ENCODE measurements at regions not wholly inside any gene's neighbourhood (a gene's known extent, or its start where the extent isn't known, plus 50 kb on each side); places are given as distances from the start of the nearest gene placed in this dataset.

DNA sequence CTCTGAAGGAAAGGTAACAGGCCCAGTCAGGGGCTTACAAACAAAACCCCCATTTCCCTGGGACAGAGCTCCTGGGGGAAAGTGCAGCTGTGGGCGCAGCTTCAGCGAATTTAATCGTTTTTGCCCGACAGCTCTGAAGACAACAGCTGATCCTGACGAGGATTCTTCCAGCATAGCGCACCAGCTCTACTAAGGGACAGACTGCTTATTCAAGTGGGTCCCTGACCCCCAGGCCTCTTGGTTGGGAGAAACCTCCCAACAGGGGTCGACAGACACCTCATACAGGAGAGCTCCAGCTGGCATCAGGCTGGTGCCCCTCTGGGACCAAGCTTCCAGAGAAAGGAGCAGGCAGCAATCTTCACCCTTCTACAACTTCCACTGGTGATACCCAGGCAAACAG lies 486.7 kb downstream of the PRR32 start:
- H3K79me2 ChIP-seq (ENCODE audit: control insufficient read depth, insufficient read depth, low read length) = no peaks in the 10 kb centered on the region
- ChIA-PET POLR2A (no interaction called here), CTCF (no interaction called here)
- dilution Hi-C loops (cut with MboI; ENCODE audit: extremely low pct_ligation_motif_present, low sequenced_read_pairs) = no loop called here
- DNase-seq (ENCODE audit: low read depth, low spot score) (no peak), FAIRE-seq (no peak)
- no peak overlapping the region for H3K9ac ChIP-seq (replicated peaks; ENCODE audit: extremely low read depth, insufficient read depth, low read length)
- no peaks in the 10 kb centered on the region for H3K9me3 ChIP-seq (replicated peaks; ENCODE audit: control insufficient read depth, insufficient read depth, low read length)
- H3K27ac ChIP-seq (ENCODE audit: insufficient read depth, low read depth, low read length) = no peak overlapping the region
- H3K4me1 ChIP-seq (ENCODE audit: control insufficient read depth, extremely low read depth, insufficient read depth, low read length) = no peaks in the 10 kb centered on the region
- H2AFZ ChIP-seq (ENCODE audit: low read depth, low read length) = no peak overlapping the region
- no peak overlapping the region for H3K4me2 ChIP-seq (ENCODE audit: insufficient read depth, low read length)
- no peaks in the 10 kb centered on the region for H3K36me3 ChIP-seq (ENCODE audit: control insufficient read depth in 2 of 2, extremely low read depth in 1 of 2, insufficient read depth in 2 of 2, low read length in 2 of 2)
- H3K27me3 ChIP-seq (ENCODE audit: control insufficient read depth in 2 of 2, insufficient read depth in 2 of 2, low read length in 2 of 2) = no peaks in the 10 kb centered on the region
- no peak overlapping the region for H3K4me3 ChIP-seq (replicated peaks in 1 of 3; ENCODE audit: insufficient read depth in 1 of 3, low read depth in 1 of 3, low read length in 3 of 3)
- TF ChIP-seq, protein P1, sequence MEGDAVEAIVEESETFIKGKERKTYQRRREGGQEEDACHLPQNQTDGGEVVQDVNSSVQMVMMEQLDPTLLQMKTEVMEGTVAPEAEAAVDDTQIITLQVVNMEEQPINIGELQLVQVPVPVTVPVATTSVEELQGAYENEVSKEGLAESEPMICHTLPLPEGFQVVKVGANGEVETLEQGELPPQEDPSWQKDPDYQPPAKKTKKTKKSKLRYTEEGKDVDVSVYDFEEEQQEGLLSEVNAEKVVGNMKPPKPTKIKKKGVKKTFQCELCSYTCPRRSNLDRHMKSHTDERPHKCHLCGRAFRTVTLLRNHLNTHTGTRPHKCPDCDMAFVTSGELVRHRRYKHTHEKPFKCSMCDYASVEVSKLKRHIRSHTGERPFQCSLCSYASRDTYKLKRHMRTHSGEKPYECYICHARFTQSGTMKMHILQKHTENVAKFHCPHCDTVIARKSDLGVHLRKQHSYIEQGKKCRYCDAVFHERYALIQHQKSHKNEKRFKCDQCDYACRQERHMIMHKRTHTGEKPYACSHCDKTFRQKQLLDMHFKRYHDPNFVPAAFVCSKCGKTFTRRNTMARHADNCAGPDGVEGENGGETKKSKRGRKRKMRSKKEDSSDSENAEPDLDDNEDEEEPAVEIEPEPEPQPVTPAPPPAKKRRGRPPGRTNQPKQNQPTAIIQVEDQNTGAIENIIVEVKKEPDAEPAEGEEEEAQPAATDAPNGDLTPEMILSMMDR (IDR thresholded peaks at IDR 0.05; ENCODE audit: extremely low read depth in 1 of 2, insufficient read depth in 1 of 2, low read depth in 1 of 2, low read length in 2 of 2) = no peak
- TF ChIP-seq JUN (IDR thresholded peaks at IDR 0.05; ENCODE audit: borderline replicate concordance, insufficient read depth, insufficient read length, low read depth) (no peak), POLR2AphosphoS5 (IDR thresholded peaks at IDR 0.05; ENCODE audit: insufficient read depth, low read depth, low read length) (no peak), MYC (IDR thresholded peaks at IDR 0.05; ENCODE audit: low read depth, low read length) (no peak), GATA2 (IDR thresholded peaks at IDR 0.05; ENCODE audit: insufficient read depth, insufficient read length, low read depth, low read length) (no peak)
- TF ChIP-seq, protein P2, sequence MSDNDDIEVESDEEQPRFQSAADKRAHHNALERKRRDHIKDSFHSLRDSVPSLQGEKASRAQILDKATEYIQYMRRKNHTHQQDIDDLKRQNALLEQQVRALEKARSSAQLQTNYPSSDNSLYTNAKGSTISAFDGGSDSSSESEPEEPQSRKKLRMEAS (IDR thresholded peaks at IDR 0.05; ENCODE audit: insufficient read depth, insufficient read length) = no peak
- no peaks in the 10 kb centered on the region for H4K20me1 ChIP-seq (replicated peaks; ENCODE audit: control insufficient read depth, extremely low read depth, insufficient read depth, low read length)
- BruUV-seq (replicated peaks) = no TSS peak
- intact Hi-C loops (cut with micrococcal nuclease) = no loop called here
- no peaks in the 10 kb centered on the region for H3K9me1 ChIP-seq (replicated peaks; ENCODE audit: control insufficient read depth, extremely low read depth, insufficient read depth, low read length)

DNA sequence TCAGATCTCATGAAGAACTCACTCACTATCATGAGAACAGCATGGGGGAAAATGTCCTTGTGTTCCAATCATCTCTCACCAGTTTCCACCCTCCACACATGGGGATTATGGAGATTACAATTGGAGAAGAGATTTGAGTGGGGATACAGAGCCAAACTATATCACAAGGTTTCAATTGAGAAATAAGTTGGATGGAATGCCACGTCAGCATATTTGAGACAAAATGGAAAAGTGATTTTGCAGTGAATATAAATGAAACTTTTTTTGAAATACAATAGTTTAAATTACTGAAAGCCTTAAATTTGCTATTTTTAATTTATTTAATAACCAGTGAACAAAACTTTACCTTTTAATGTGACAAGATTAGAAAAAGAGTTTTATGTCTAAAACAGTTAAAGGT lies 494.1 kb downstream of the PRR32 start:
- ChIA-PET CTCF (no interaction called here), POLR2A (no interaction called here)

More for the DNA sequence above, 494.1 kb downstream of the PRR32 start:
- Histone ChIP-seq H3K27ac (ENCODE audit: insufficient read depth, low read depth, low read length) (no peak overlapping the region), H3K4me2 (ENCODE audit: insufficient read depth, low read length) (no peak overlapping the region), H3K4me1 (ENCODE audit: control insufficient read depth, extremely low read depth, insufficient read depth, low read length) (no peaks in the 10 kb centered on the region), H3K9ac (replicated peaks; ENCODE audit: extremely low read depth, insufficient read depth, low read length) (no peak overlapping the region), H3K79me2 (ENCODE audit: control insufficient read depth, insufficient read depth, low read length) (no peaks in the 10 kb centered on the region), H3K9me1 (replicated peaks; ENCODE audit: control insufficient read depth, extremely low read depth, insufficient read depth, low read length) (no peaks in the 10 kb centered on the region), H3K27me3 (ENCODE audit: control insufficient read depth in 2 of 2, insufficient read depth in 2 of 2, low read length in 2 of 2) (no peaks in the 10 kb centered on the region), H4K20me1 (replicated peaks; ENCODE audit: control insufficient read depth, extremely low read depth, insufficient read depth, low read length) (no peaks in the 10 kb centered on the region), H3K9me3 (replicated peaks; ENCODE audit: control insufficient read depth, insufficient read depth, low read length) (no peaks in the 10 kb centered on the region), H3K4me3 (replicated peaks in 1 of 3; ENCODE audit: insufficient read depth in 1 of 3, low read depth in 1 of 3, low read length in 3 of 3) (no peak overlapping the region), H3K36me3 (ENCODE audit: control insufficient read depth in 2 of 2, extremely low read depth in 1 of 2, insufficient read depth in 2 of 2, low read length in 2 of 2) (no peaks in the 10 kb centered on the region), H2AFZ (ENCODE audit: low read depth, low read length) (no peak overlapping the region)
- TF ChIP-seq JUN (IDR thresholded peaks at IDR 0.05; ENCODE audit: borderline replicate concordance, insufficient read depth, insufficient read length, low read depth) (no peak), POLR2AphosphoS5 (IDR thresholded peaks at IDR 0.05; ENCODE audit: insufficient read depth, low read depth, low read length) (no peak), EZH2 (IDR thresholded peaks at IDR 0.05; ENCODE audit: borderline replicate concordance, low read depth, low read length, severe bottlenecking) (no peak), POLR2A (IDR thresholded peaks at IDR 0.05; ENCODE audit: low read depth, low read length) (no peak), MYC (IDR thresholded peaks at IDR 0.05; ENCODE audit: low read depth, low read length) (no peak), GATA2 (IDR thresholded peaks at IDR 0.05; ENCODE audit: insufficient read depth, insufficient read length, low read depth, low read length) (no peak), FOS (IDR thresholded peaks at IDR 0.05; ENCODE audit: borderline replicate concordance, insufficient read depth, low read length) (no peak)
- TF ChIP-seq, protein P1 (IDR thresholded peaks at IDR 0.05; ENCODE audit: extremely low read depth in 1 of 2, insufficient read depth in 1 of 2, low read depth in 1 of 2, low read length in 2 of 2) = no peak
- TF ChIP-seq, protein P2 (IDR thresholded peaks at IDR 0.05; ENCODE audit: insufficient read depth, insufficient read length) = no peak
- BruUV-seq (replicated peaks) = no TSS peak
- dilution Hi-C loops (cut with MboI; ENCODE audit: extremely low pct_ligation_motif_present, low sequenced_read_pairs) = no loop called here
- DNase-seq (ENCODE audit: low read depth, low spot score) (no peak), FAIRE-seq (no peak)
- intact Hi-C loops (cut with micrococcal nuclease) = no loop called here

All from endothelial cell of umbilical vein (primary cell).